Memory B cell (primary cell): ENCODE measurements at regions not wholly inside any gene's neighbourhood (a gene's known extent, or its start where the extent isn't known, plus 50 kb on each side); places are given as distances from the start of the nearest gene placed in this dataset.
"Not testable (repeated sequence)": the region's sequence is repeated elsewhere in the genome, so short reads cannot be mapped to it uniquely, and the experiment has no call there.

ENCODE experiments used
- ATAC-seq: fragments of 150-1000 bp; cut with Tn5 transposase; 2 replicates; pipeline ENCODE4 v1.10.0; 2021; ENCODE audit warnings: low read depth, mild to moderate bottlenecking, moderate library complexity
- DNase-seq, 2 donors: peaks; one replicate each; pipeline ENCODE4 v3.0.0; 2022; ENCODE audit warnings: low spot score in 2 of 2
- H3K27ac Mint-ChIP-seq: one replicate; pipeline ENCODE4 v1.8.0; 2022; ENCODE audit warnings: mild to moderate bottlenecking, moderate library complexity, mixed read lengths
- H3K27me3 Mint-ChIP-seq: one replicate; pipeline ENCODE4 v1.8.0; 2022; ENCODE audit warnings: mixed read lengths
- H3K36me3 Mint-ChIP-seq: one replicate; pipeline ENCODE4 v1.8.0; 2022; ENCODE audit warnings: mild to moderate bottlenecking, mixed read lengths
- H3K4me1 Mint-ChIP-seq: one replicate; pipeline ENCODE4 v1.8.0; 2022; ENCODE audit warnings: mixed read lengths
- H3K4me3 Mint-ChIP-seq: one replicate; pipeline ENCODE4 v1.8.0; 2022; ENCODE audit warnings: mild to moderate bottlenecking, moderate library complexity, mixed read lengths
- H3K9me3 Mint-ChIP-seq: one replicate; pipeline ENCODE4 v1.8.0; 2022; ENCODE audit warnings: mixed read lengths

DNA sequence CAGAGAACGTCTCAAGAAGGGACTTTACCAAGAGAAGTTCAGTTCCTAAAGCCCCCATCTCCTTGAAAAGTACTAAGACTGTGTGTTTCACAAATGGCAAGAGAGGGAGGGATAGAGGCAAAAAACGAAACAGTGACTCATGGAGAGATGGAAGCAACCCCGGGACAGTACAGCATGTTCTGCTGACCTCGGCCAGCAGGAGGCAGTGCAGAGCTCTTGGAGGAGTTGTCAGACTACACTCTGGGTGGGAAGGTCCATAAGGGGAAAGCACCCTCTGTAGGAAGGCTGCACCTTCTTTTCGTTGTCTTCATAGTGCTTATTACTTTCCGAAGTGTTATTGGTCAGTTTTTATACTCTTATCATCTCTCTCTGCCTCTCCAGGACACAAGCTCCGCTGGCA lies 525.2 kb upstream of the CCDC196 start:
- Mint-ChIP-seq H3K4me3 (no peak overlapping the region), H3K27ac (no peak overlapping the region), H3K9me3 (no peaks in the 10 kb centered on the region), H3K4me1 (peaks cover 6% of the 10 kb centered on the region), H3K36me3 (no peaks in the 10 kb centered on the region), H3K27me3 (peaks cover 13% of the 10 kb centered on the region)
- DNase-seq (peak; percentile 53 to 57), ATAC-seq (peak; percentile 81)

DNA sequence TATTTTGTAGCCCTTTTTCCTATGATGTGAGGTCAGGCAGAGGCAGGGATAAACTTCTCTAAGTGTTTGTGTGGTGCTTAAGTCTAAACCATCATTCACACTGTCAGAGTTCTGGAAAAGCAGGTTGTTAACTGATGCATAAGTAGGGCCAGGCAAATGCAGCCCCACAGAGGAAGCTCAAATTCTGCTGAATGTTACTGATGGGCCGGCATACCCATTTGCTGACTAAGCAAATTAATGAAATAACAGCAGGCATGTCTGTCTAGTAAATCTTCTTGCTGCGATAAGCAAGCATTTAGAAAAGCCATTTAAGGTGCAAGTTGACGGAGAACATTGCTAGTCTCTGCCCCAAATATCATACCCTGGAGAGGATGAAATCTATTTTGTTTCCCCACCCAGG lies 523.2 kb upstream of the CCDC196 start:
- Mint-ChIP-seq H3K27me3 (peaks cover 18% of the 10 kb centered on the region), H3K9me3 (no peaks in the 10 kb centered on the region), H3K4me3 (no peak overlapping the region), H3K4me1 (peaks cover 6% of the 10 kb centered on the region), H3K27ac (no peak overlapping the region), H3K36me3 (no peaks in the 10 kb centered on the region)
- no peak for DNase-seq
- no peak for ATAC-seq

- H3K4me3 Mint-ChIP-seq: no peak overlapping the region
- no peak for ATAC-seq
Measured at GRCh38 chr14:65964366-65964765, 521.8 kb upstream of the CCDC196 start.

GRCh38 chr14:65966188-65966587 lies 520.0 kb upstream of the CCDC196 start:
- no peak for ATAC-seq
- Mint-ChIP-seq H3K36me3 (no peaks in the 10 kb centered on the region), H3K27me3 (peaks cover 17% of the 10 kb centered on the region)

More at GRCh38 chr14:65964366-65964765, 521.8 kb upstream of the CCDC196 start:
- Mint-ChIP-seq H3K9me3 (no peaks in the 10 kb centered on the region), H3K27me3 (peaks cover 20% of the 10 kb centered on the region), H3K27ac (no peak overlapping the region), H3K4me1 (peaks cover 6% of the 10 kb centered on the region), H3K36me3 (no peaks in the 10 kb centered on the region)
- DNase-seq: no peak

GRCh38 chr14:65972346-65972870 lies 513.8 kb upstream of the CCDC196 start:
- DNase-seq (no peak), ATAC-seq (no peak)
- no peak overlapping the region for H3K4me3 Mint-ChIP-seq
- no peak overlapping the region for H3K27ac Mint-ChIP-seq
- H3K36me3 Mint-ChIP-seq: no peaks in the 10 kb centered on the region
- H3K27me3 Mint-ChIP-seq: peaks cover 8% of the 10 kb centered on the region
- no peaks in the 10 kb centered on the region for H3K9me3 Mint-ChIP-seq
- no peaks in the 10 kb centered on the region for H3K4me1 Mint-ChIP-seq

More at GRCh38 chr14:65966188-65966587, 520.0 kb upstream of the CCDC196 start:
- DNase-seq: no peak
- Mint-ChIP-seq H3K4me3 (no peak overlapping the region), H3K9me3 (no peaks in the 10 kb centered on the region), H3K27ac (no peak overlapping the region), H3K4me1 (no peaks in the 10 kb centered on the region)

DNA sequence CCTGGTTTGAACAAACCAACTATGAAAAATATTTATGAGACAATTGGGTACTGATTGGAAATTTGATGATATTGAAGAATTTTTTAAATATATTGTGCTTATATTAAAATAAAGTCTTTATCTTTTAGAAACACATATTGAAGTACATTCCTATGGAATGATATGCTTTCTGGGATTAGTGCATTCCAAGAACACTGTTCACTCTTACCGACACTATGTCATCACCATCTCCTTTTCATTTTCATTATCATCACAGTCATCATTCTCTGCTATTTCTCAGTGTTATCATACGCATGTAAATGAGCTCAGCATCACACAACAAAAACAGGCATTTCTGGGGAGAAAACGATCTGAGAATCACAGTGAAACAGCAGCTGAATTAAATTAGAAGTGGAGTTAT lies 513.3 kb upstream of the CCDC196 start:
- DNase-seq (no peak), ATAC-seq (no peak)
- Mint-ChIP-seq H3K4me1 (no peaks in the 10 kb centered on the region), H3K4me3 (no peak overlapping the region), H3K27me3 (peaks cover 8% of the 10 kb centered on the region), H3K9me3 (no peaks in the 10 kb centered on the region), H3K27ac (no peak overlapping the region), H3K36me3 (no peaks in the 10 kb centered on the region)

GRCh38 chr14:65975865-65976264 lies 510.3 kb upstream of the CCDC196 start:
- Mint-ChIP-seq H3K4me3 (no peak overlapping the region), H3K36me3 (peaks cover 4% of the 10 kb centered on the region), H3K27me3 (peaks cover 7% of the 10 kb centered on the region), H3K4me1 (no peaks in the 10 kb centered on the region), H3K27ac (no peak overlapping the region), H3K9me3 (peaks cover 5% of the 10 kb centered on the region)
- DNase-seq (no peak), ATAC-seq (no peak)

GRCh38 chr14:65976761-65977404 lies 509.3 kb upstream of the CCDC196 start:
- DNase-seq: no peak
- Mint-ChIP-seq H3K9me3 (peaks cover 5% of the 10 kb centered on the region), H3K4me1 (no peaks in the 10 kb centered on the region), H3K27ac (no peak overlapping the region), H3K27me3 (peaks cover 7% of the 10 kb centered on the region), H3K4me3 (no peak overlapping the region), H3K36me3 (peaks cover 4% of the 10 kb centered on the region)
- ATAC-seq: no peak

- H3K4me3 Mint-ChIP-seq: no peak overlapping the region
- DNase-seq: no peak
Measured at GRCh38 chr14:65981192-65981843, 504.9 kb upstream of the CCDC196 start.

DNA sequence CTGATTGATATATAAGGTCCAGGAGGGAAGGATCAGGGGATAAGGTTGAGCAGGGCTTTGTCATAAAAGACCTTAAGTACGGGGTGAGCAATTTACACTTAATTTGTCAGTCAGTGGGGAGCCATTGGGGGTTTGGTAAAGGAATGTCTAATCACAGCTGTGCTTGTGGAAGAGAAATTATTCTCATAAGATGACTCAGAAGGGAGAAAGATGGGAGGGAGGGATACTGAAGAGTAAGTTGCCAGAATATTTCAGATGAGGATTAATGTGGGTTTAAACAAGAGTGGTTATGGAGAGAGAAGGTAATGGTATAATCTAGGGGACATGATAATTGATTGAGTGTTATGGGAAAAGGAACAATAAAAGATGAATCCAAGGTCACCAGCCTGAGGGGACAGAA lies 500.1 kb upstream of the CCDC196 start:
- ATAC-seq: no peak
- H3K36me3 Mint-ChIP-seq: no peaks in the 10 kb centered on the region
- H3K27me3 Mint-ChIP-seq: peaks cover 6% of the 10 kb centered on the region

More at GRCh38 chr14:65981192-65981843, 504.9 kb upstream of the CCDC196 start:
- Mint-ChIP-seq H3K4me1 (peaks cover 2% of the 10 kb centered on the region), H3K9me3 (peaks cover 5% of the 10 kb centered on the region), H3K36me3 (peaks cover 4% of the 10 kb centered on the region), H3K27me3 (peaks cover 4% of the 10 kb centered on the region), H3K27ac (no peak overlapping the region)
- no peak for ATAC-seq

GRCh38 chr14:65989981-65990380 lies 496.2 kb upstream of the CCDC196 start:
- H3K36me3 Mint-ChIP-seq: no peaks in the 10 kb centered on the region
- ATAC-seq: no peak

More for the DNA sequence above, 500.1 kb upstream of the CCDC196 start:
- Mint-ChIP-seq H3K27ac (no peak overlapping the region), H3K4me3 (no peak overlapping the region), H3K4me1 (peaks cover 2% of the 10 kb centered on the region), H3K9me3 (no peaks in the 10 kb centered on the region)
- DNase-seq: no peak

GRCh38 chr14:65991104-65991503 lies 495.1 kb upstream of the CCDC196 start:
- H3K36me3 Mint-ChIP-seq: no peaks in the 10 kb centered on the region
- H3K9me3 Mint-ChIP-seq: peaks cover 2% of the 10 kb centered on the region
- H3K27me3 Mint-ChIP-seq: peaks cover 5% of the 10 kb centered on the region
- H3K27ac Mint-ChIP-seq: no peak overlapping the region
- no peak for DNase-seq
- H3K4me1 Mint-ChIP-seq: peaks cover 12% of the 10 kb centered on the region
- no peak overlapping the region for H3K4me3 Mint-ChIP-seq
- ATAC-seq: no peak

More at GRCh38 chr14:65989981-65990380, 496.2 kb upstream of the CCDC196 start:
- Mint-ChIP-seq H3K9me3 (peaks cover 2% of the 10 kb centered on the region), H3K4me1 (peaks cover 13% of the 10 kb centered on the region), H3K27ac (no peak overlapping the region), H3K27me3 (peaks cover 6% of the 10 kb centered on the region), H3K4me3 (no peak overlapping the region)
- DNase-seq: no peak

DNA sequence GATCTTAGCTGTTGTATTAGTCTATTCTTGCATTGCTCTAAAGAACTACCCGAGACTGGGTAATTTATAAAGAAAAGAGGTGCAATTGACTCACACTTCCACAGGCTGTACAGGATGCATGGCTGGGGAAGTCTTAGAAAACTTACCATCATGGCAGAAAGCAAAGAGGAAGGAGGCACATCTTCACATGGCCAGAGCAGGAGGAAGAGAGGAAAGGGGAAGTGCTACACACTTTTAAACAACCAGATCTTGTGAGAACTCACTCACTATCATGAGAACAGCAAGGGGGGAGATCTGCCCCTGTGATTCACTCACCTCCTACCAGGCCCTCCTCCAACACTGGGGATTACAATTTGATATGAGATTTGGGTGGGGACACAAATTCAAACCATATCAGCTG lies 494.2 kb upstream of the CCDC196 start:
- H3K9me3 Mint-ChIP-seq, H3K27me3 Mint-ChIP-seq, H3K36me3 Mint-ChIP-seq, DNase-seq, H3K27ac Mint-ChIP-seq, H3K4me3 Mint-ChIP-seq: not testable (repeated sequence)
- peak; percentile 61 for ATAC-seq
- peaks cover 11% of the 10 kb centered on the region for H3K4me1 Mint-ChIP-seq

DNA sequence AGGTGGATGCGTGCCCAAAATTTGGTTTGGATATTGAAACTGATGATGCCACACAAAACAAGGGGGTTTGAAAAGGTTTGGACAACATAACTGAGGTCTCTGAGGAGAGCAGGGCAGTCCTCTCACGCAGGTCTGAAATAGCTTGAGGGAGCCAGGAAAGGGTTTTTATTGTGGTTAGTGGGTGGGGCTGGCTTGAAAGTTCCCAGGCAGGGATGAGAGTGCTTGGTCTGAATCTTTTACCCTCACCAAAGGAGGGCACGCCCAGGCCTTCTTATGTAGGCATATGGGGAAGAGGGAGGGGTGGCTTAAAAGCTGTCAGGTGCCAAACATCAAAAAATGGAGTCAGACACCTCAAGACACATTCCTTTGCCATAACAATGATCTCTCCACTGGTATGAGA lies 493.1 kb upstream of the CCDC196 start:
- Mint-ChIP-seq H3K36me3 (no peaks in the 10 kb centered on the region), H3K4me3 (no peak overlapping the region), H3K4me1 (peaks cover 11% of the 10 kb centered on the region), H3K9me3 (peaks cover 2% of the 10 kb centered on the region), H3K27ac (no peak overlapping the region), H3K27me3 (no peaks in the 10 kb centered on the region)
- ATAC-seq: no peak
- no peak for DNase-seq
